GM10266 (cell line): ENCODE measurements at regions not wholly inside any gene's neighbourhood (a gene's known extent, or its start where the extent isn't known, plus 50 kb on each side); places are given as distances from the start of the nearest gene placed in this dataset.

Experiments used
- DNase-seq: peaks from one replicate; pipeline ENCODE4 v3.0.0; 2012; ENCODE audit errors: extremely low spot score
- CTCF ChIP-seq: IDR thresholded peaks from 2 replicates; pipeline ENCODE4 v1.5.1; 2012; ENCODE audit warnings: mild to moderate bottlenecking, low read depth; ENCODE audit not compliant: control insufficient read depth, insufficient read depth; ENCODE audit errors: missing control alignments

GRCh38 chr1:226806988-226807387 is 63.4 kb upstream of the PSEN2 start:
- DNase-seq = no peak
- TF ChIP-seq CTCF = no peak

DNA sequence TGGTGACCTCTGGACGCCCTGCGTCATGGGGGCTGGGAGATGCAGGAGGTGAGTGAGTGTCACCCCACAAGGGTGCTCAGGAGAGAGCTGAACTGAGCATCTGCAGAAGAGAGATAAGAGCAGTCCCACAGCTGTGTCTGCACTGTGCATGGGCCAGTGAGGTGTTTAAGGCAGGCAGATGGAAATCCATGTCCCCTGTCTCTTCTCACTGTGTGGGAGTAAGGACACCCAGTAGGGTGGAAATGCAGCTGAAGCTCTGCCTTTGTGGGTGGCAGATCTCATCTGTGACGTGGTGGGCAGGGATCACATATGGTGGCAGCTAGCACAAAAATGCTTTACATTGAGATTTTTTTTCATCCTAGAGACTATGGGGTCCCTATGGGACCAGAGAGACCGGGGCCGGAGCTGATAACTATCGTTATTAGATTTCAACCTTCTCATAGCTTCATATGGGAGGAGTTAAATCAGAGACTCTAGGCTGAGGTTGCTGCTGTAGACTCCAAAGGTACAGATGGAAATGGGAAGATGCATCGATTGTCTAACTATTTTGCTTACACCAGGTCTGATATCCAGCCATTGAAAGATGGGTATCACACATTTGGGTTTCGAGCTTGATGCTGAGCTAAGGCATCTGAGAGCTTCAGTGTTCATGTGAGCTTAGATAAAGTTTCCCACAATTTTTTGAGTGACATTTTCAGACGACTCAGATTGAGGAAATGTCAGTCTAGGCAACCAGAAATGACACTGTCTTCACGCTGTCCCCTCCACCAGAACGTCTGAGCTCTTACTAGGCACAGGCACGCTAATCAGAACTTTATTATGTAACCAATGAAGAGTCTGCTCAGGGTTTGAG is 65.3 kb upstream of the PSEN2 start:
- TF ChIP-seq CTCF = no peak

DNA sequence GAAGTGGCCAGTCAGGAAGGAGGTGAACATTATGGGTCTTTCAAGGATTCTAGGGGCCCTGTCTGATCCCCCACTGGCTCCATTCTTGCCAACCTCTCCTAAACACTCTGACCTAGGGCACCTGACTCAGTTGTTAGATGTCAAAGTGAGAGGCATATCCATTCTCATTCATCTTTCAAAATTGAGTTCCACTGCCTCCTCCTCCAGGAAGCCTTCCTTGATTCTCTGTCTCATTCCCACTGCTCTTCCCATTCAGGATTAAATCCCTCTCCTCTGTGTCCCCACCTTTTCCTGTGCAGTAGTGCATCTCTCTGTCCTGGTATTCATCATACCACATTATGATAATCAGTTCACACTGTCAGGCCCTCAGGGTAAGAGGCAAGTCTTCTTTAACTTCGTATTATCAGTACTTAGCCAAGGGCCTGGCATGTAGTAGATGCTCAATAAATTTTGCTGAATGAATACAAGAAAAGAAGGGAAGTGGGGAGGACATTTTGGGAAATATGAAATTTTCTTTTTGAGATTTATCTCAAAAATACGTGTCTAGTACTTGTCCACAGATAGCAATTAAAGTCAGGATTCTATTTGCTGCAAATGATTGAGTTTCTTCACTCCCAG is 61.8 kb upstream of the ITPKB start:
- no peak for TF ChIP-seq CTCF
- no peak for DNase-seq

More for the DNA sequence above, 65.3 kb upstream of the PSEN2 start:
- DNase-seq = no peak

- no peak for TF ChIP-seq CTCF
- DNase-seq = no peak
These were observed 60.7 kb upstream of the ITPKB start for GRCh38 chr1:226799634-226800281.

DNA sequence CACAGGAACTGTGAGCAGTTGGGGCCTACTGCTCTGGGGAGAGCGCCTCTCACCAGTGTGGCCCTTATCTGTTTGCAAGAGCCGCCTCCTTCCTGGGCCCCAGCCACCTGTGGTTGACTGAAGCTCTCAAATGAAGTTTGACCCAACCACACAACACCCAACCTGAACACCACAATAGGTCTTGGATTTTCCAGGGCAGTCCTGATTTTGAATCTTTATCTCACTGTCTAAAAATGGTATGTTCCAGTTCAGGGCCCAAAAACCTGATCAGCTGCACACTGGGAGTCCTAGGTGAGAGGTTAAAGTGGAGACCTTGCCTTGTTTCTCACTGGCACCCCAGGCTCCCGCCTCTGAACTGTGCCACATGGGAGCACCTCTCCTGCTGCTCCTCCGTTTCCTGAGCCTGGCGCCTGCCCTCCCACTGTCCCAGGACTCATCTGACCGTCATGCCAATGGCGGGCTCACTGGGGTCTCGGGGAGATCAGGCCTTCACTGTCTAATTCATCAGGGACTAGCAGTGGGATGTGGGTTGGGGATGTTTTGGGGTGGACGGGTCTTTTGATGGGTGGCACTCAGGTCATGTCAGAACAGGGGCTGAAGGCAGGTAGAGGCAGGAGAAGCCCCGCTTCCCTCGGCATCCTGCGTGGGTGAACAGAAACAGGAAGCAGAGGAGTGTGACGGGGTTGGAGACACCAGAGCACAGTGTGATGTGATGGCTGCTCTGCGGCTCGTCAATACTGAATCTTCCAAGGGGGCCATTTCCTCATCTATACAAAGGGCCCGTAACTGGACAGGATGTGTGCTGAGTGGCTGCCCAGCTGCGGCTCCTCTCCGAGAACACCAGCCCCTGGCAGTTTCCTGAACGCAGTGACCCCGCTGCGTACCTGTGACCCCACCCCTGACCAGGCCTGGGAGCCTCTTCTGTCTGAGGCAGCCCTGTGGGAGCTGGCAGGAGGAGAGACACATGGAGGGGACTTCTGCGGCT is 59.6 kb upstream of the ITPKB start:
- peak; percentile 50 for DNase-seq
- no peak for TF ChIP-seq CTCF

DNA sequence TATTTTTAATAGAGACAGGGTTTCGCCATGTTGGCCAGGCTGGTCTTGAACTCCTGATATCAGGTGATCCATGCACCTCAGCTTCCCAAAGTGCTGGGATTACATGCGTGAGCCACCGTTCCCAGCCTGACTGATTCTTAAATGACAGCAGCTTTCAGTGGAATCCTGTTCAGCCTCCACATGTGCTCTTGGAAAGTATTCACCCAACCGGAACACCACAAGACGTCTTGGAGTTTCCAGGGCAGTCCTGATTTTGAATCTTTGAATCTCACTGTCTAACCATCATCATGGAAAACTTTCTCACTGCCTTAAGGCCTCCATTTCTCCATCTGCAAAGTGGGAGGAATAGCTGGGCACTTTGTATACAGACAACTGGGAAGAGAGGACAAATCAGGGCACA is 58.1 kb upstream of the ITPKB start:
- no peak for DNase-seq
- TF ChIP-seq CTCF = no peak
